ENCODE measurements at regions not wholly inside any gene's neighbourhood (a gene's known extent, or its start where the extent isn't known, plus 50 kb on each side); places are given as distances from the start of the nearest gene placed in this dataset.

DNA sequence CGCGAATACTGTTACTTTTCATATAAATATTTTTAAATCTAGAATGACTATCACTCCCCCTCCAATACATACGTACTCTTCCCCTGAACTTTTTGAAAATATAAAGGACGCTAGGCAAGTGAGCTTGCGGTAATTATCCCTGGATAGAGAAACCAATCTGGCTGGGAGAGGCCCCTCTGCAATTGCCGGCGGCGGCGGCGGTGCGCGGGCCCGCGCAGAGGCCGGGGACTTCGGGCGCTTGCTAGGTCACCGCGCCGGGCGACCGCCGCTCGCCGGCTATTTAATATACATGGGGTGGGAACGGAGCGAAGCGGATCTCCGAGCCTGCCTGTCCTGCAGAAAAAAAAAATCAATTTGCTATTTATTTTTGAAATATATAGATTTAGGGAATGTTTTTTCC is 416.3 kb upstream of the ESRRG start:
- TF ChIP-seq, protein P1, sequence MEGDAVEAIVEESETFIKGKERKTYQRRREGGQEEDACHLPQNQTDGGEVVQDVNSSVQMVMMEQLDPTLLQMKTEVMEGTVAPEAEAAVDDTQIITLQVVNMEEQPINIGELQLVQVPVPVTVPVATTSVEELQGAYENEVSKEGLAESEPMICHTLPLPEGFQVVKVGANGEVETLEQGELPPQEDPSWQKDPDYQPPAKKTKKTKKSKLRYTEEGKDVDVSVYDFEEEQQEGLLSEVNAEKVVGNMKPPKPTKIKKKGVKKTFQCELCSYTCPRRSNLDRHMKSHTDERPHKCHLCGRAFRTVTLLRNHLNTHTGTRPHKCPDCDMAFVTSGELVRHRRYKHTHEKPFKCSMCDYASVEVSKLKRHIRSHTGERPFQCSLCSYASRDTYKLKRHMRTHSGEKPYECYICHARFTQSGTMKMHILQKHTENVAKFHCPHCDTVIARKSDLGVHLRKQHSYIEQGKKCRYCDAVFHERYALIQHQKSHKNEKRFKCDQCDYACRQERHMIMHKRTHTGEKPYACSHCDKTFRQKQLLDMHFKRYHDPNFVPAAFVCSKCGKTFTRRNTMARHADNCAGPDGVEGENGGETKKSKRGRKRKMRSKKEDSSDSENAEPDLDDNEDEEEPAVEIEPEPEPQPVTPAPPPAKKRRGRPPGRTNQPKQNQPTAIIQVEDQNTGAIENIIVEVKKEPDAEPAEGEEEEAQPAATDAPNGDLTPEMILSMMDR (IDR thresholded peaks at IDR 0.05) = no peak
- no peak for TF ChIP-seq POLR2A (IDR thresholded peaks at IDR 0.05)
